Activated CD8-positive, alpha-beta T cell treated with anti-CD3 and anti-CD28 coated beads for 36 hours (primary cell): ENCODE measurements at regions not wholly inside any gene's neighbourhood (a gene's known extent, or its start where the extent isn't known, plus 50 kb on each side); places are given as distances from the start of the nearest gene placed in this dataset.

Experiments used
- ATAC-seq: fragments of 200-7000 bp; cut with Tn5 transposase; one replicate; pipeline ENCODE4 v1.10.0; 2021; ENCODE audit warnings: mild to moderate bottlenecking, moderate library complexity
- CTCF ChIA-PET: fragments of 350-600 bp; sonication (Branson Sonifier 250); formaldehyde crosslinking; loops from one replicate; lab custom pipeline; 2021; ENCODE audit warnings: antibody characterized with exemption; lab: Charles Lee
- POLR2A ChIA-PET: fragments of 350-600 bp; sonication (Branson Sonifier 250); formaldehyde crosslinking; loops from one replicate; lab custom pipeline; 2021; ENCODE audit warnings: antibody characterized with exemption; lab: Charles Lee
- DNase-seq: peaks from one replicate; pipeline ENCODE4 v3.0.0-alpha.2; 2020
- H3K27ac Mint-ChIP-seq: one replicate; pipeline ENCODE4 v1.8.0; 2021; ENCODE audit warnings: mild to moderate bottlenecking, mixed read lengths
- H3K27me3 Mint-ChIP-seq: one replicate; pipeline ENCODE4 v1.8.0; 2021; ENCODE audit warnings: mixed read lengths
- H3K36me3 Mint-ChIP-seq: one replicate; pipeline ENCODE4 v1.8.0; 2021; ENCODE audit warnings: low read depth, mixed read lengths
- H3K4me1 Mint-ChIP-seq: one replicate; pipeline ENCODE4 v1.8.0; 2021; ENCODE audit warnings: low read depth, mixed read lengths
- H3K4me3 Mint-ChIP-seq: one replicate; pipeline ENCODE4 v1.8.0; 2021; ENCODE audit warnings: mild to moderate bottlenecking, moderate library complexity, mixed read lengths
- H3K9me3 Mint-ChIP-seq: one replicate; pipeline ENCODE4 v1.8.0; 2021; ENCODE audit warnings: mixed read lengths
- CTCF ChIP-seq: fragments of 200-600 bp; IDR thresholded peaks from one replicate; pipeline ENCODE4 v1.8.0; 2022; ENCODE audit warnings: antibody characterized with exemption, mild to moderate bottlenecking
- intact Hi-C: fragments of 100-400 bp; cut with micrococcal nuclease; formaldehyde crosslinking; loops from one replicate; pipeline ENCODE4 v1.10.0; 2022

GRCh38 chr18:46400449-46400848, 256.6 kb downstream of the LOXHD1 start:
- Mint-ChIP-seq H3K27ac (no peak overlapping the region), H3K27me3 (no peaks in the 10 kb centered on the region), H3K4me1 (peaks cover 5% of the 10 kb centered on the region), H3K9me3 (no peaks in the 10 kb centered on the region), H3K36me3 (no peaks in the 10 kb centered on the region), H3K4me3 (no peak overlapping the region)
- intact Hi-C loops, result no loop called here
- ChIA-PET CTCF (no interaction called here), POLR2A (no interaction called here)
- ATAC-seq, result no peak
- TF ChIP-seq CTCF, result no peak
- DNase-seq, result no peak

DNA sequence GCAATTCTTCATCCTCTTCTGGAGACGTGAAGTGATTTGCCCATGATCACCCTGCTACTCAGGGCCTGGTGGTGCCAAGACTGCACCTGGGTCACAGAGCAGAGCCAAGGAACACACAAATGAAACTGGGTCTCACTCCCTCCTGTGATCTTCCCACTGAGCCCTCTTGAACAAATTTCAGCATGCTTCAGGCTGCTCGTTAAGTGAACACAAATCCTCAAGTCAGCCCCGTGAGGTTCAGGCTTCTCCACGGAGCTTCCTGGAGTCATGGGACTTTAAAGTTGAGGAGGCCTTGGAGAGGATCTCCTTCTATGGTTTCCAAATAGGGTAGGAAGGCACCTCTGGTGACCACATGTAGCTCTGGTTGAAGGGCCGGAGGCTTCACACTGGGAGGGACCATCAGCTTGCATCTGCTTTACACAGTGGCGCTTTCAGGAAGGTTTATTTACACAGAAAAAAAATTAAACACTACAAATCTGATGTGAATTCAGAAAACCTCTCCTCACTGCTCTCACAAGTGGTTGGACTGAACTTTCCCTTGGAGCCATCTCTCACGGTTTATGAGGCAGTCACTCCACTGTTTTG, 255.4 kb downstream of the LOXHD1 start:
- Mint-ChIP-seq H3K4me1 (peaks cover 5% of the 10 kb centered on the region), H3K27ac (no peak overlapping the region), H3K36me3 (no peaks in the 10 kb centered on the region), H3K27me3 (no peaks in the 10 kb centered on the region), H3K4me3 (no peak overlapping the region), H3K9me3 (no peaks in the 10 kb centered on the region)
- DNase-seq, result no peak
- no peak for ATAC-seq
- intact Hi-C loops, result no loop called here
- TF ChIP-seq CTCF, result no peak
- ChIA-PET CTCF (no interaction called here), POLR2A (no interaction called here)

DNA sequence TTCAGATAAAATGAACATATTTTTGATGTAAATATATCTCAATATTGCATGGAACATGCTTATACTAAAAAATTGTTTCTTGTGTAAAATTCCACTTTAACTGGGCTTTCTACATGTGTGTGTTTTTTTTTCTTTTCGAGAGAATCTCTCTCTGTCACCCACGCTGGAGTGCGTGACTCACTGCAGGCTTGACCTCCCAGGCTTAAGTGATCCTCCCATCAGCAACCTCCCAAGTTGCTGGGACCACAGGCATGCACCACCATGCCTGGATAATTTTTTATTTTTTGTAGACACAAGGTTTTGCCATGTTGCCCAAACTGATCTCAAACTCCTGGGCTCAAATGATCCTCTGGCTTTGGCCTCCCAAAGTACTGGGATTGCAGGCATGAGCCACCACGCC, 254.6 kb downstream of the LOXHD1 start:
- DNase-seq, result no peak
- ChIA-PET CTCF (no interaction called here), POLR2A (no interaction called here)
- Mint-ChIP-seq H3K27ac (no peak overlapping the region), H3K4me1 (peaks cover 5% of the 10 kb centered on the region), H3K9me3 (no peaks in the 10 kb centered on the region), H3K27me3 (no peaks in the 10 kb centered on the region), H3K4me3 (no peak overlapping the region), H3K36me3 (no peaks in the 10 kb centered on the region)
- TF ChIP-seq CTCF, result no peak
- ATAC-seq, result no peak
- intact Hi-C loops, result no loop called here

GRCh38 chr18:46402945-46403344, 254.1 kb downstream of the LOXHD1 start:
- DNase-seq (no peak), ATAC-seq (no peak)
- no peaks in the 10 kb centered on the region for H3K9me3 Mint-ChIP-seq
- H3K4me1 Mint-ChIP-seq, result peaks cover 2% of the 10 kb centered on the region
- no peaks in the 10 kb centered on the region for H3K27me3 Mint-ChIP-seq
- H3K27ac Mint-ChIP-seq, result no peak overlapping the region
- TF ChIP-seq CTCF, result no peak
- POLR2A ChIA-PET, result interaction anchor here (1.6 kb wide), 1 partner anchor 10 kb away, joined by 3 read pairs; no protein-coding TSS in a partner anchor
- H3K4me3 Mint-ChIP-seq, result no peak overlapping the region
- intact Hi-C loops, result no loop called here
- H3K36me3 Mint-ChIP-seq, result no peaks in the 10 kb centered on the region
- CTCF ChIA-PET, result no interaction called here

DNA sequence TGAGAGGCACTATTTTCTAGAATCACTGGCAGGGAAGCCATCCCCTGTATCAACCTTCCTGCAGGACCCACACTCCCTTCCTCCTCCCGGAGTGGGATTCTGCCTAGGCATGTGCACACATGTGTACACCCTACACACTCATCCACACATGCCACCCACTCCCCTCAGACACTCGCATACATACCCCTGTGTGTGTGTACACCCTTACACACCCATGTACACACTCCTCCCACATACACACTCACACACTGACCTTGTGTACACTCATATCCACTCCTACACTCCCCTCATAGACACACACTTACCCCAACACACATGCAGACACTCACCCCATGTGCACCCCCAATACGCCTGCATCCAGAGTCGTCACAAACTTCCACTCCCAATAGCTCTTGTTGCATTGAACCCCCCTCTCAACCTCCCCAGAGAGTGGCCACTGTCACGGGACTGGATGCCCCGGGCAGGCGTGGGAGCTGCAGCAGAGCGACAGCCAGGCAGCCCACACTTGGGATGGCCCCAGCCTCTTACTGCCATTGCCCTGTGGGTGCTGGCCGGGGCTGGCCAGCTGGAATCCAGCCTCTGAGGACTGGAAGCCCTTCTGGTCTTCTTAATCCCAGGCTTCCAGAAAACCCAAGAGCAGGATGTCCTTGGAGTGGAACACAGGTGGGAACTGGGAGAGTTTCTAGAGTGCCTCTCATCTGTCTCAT, 251.0 kb downstream of the LOXHD1 start:
- POLR2A ChIA-PET, result no interaction called here
- Mint-ChIP-seq H3K36me3 (no peaks in the 10 kb centered on the region), H3K27me3 (no peaks in the 10 kb centered on the region), H3K27ac (no peak overlapping the region), H3K9me3 (no peaks in the 10 kb centered on the region), H3K4me3 (no peak overlapping the region), H3K4me1 (no peaks in the 10 kb centered on the region)
- CTCF ChIA-PET, result no interaction called here
- intact Hi-C loops, result no loop called here
- ATAC-seq (no peak), DNase-seq (no peak)
- no peak for TF ChIP-seq CTCF
